Spleen (tissue), 7 donors: ENCODE measurements at regions not wholly inside any gene's neighbourhood (a gene's known extent, or its start where the extent isn't known, plus 50 kb on each side); places are given as distances from the start of the nearest gene placed in this dataset.

ENCODE experiments used
- CTCF ChIP-seq, 11 experiments: fragments of 200-600 bp in 7 of 11; fragments of 450-650 bp in 4 of 11; sonication (generic) in 4 of 11; IDR thresholded peaks in 8 of 11; conservative IDR thresholded peaks in 3 of 11; 1 replicate in 7 of 11; 2 replicates in 4 of 11; pipeline versions ENCODE4 v1.4.0 to v1.8.0; 2016 to 2021; ENCODE audit warnings: antibody characterized with exemption in 11 of 11, inconsistent platforms in 4 of 11, mild to moderate bottlenecking in 1 of 11
- POLR2A ChIP-seq, 3 donors: fragments of 450-650 bp; IDR thresholded peaks; one replicate each; pipeline ENCODE4 v1.5.1; 2017; ENCODE audit warnings: antibody characterized with exemption in 3 of 3, mild to moderate bottlenecking in 1 of 3
- donor health status: DM: no; HTN: no; CAD: no; lungs with moderate emphysema.
- donor health status: DM: no; HTN: no; CAD: no.
- donor health status: DM: no; HTN: no; CAD: no.

- TF ChIP-seq CTCF (IDR thresholded peaks at IDR 0.05 in 8 of 11, conservative IDR thresholded peaks at IDR 0.05 in 3 of 11) (no peak), POLR2A (IDR thresholded peaks at IDR 0.05) (no peak)
Measured at GRCh38 chr10:117488004-117488403, 54.5 kb upstream of the EMX2 start.
